WTC11 (cell line): ENCODE measurements at regions not wholly inside any gene's neighbourhood (a gene's known extent, or its start where the extent isn't known, plus 50 kb on each side); places are given as distances from the start of the nearest gene placed in this dataset.
A peak's percentile ranks its signal among the peaks of the same experiment; 100 is the strongest.
"Not testable (repeated sequence)": the region's sequence is repeated elsewhere in the genome, so short reads cannot be mapped to it uniquely, and the experiment has no call there.

Experiments used
- ATAC-seq: fragments of 200-7000 bp; cut with Tn5 transposase; 2 replicates; pipeline ENCODE4 v1.10.0; 2021; ENCODE audit warnings: mild to moderate bottlenecking, moderate library complexity
- CTCF ChIA-PET: fragments of 300-600 bp; sonication (Branson Sonifier 250); formaldehyde crosslinking; loops from one replicate; lab custom pipeline; 2021; ENCODE audit warnings: antibody characterized with exemption; lab: Charles Lee
- POLR2A ChIA-PET: fragments of 350-600 bp; sonication (Branson Sonifier 250); formaldehyde crosslinking; loops from one replicate; lab custom pipeline; 2021; ENCODE audit warnings: antibody characterized with exemption; lab: Charles Lee
- DNase-seq: peaks from one replicate; pipeline ENCODE4 v3.0.0; 2021; ENCODE audit warnings: low spot score
- H3K27ac Mint-ChIP-seq: 2 replicates; pipeline ENCODE4 v1.8.0; 2021; ENCODE audit warnings: mixed read lengths
- H3K27me3 Mint-ChIP-seq: 2 replicates; pipeline ENCODE4 v1.8.0; 2021; ENCODE audit warnings: low read depth, mild to moderate bottlenecking, moderate library complexity, mixed read lengths
- H3K36me3 Mint-ChIP-seq: 2 replicates; pipeline ENCODE4 v1.8.0; 2021; ENCODE audit warnings: mixed read lengths
- H3K4me1 Mint-ChIP-seq: 2 replicates; pipeline ENCODE4 v1.8.0; 2022; ENCODE audit warnings: mixed read lengths
- H3K4me3 Mint-ChIP-seq: 2 replicates; pipeline ENCODE4 v1.8.0; 2021; ENCODE audit warnings: mild to moderate bottlenecking, moderate library complexity, mixed read lengths
- H3K9me3 Mint-ChIP-seq: 2 replicates; pipeline ENCODE4 v1.8.0; 2021; ENCODE audit warnings: mixed read lengths
- CREB1 ChIP-seq: sonication (generic); formaldehyde crosslinking; IDR thresholded peaks from 2 replicates; pipeline ENCODE4 v1.8.0; 2023; ENCODE audit warnings: mild to moderate bottlenecking, missing genetic modification reagents
- FOXJ3 ChIP-seq: sonication (generic); formaldehyde crosslinking; IDR thresholded peaks from 2 replicates; pipeline ENCODE4 v1.9.0; 2021; ENCODE audit warnings: missing genetic modification reagents, mild to moderate bottlenecking, borderline replicate concordance
- FOXP4 ChIP-seq: sonication (generic); formaldehyde crosslinking; IDR thresholded peaks from 2 replicates; pipeline ENCODE4 v1.8.0; 2022; ENCODE audit warnings: mild to moderate bottlenecking, missing genetic modification reagents
- GABPB1 ChIP-seq: sonication (generic); formaldehyde crosslinking; IDR thresholded peaks from 2 replicates; pipeline ENCODE4 v1.8.1; 2023; ENCODE audit warnings: mild to moderate bottlenecking, missing genetic modification reagents
- HMGA2 ChIP-seq: fragments of 250-450 bp; sonication (Bioruptor Pico); IDR thresholded peaks from 2 replicates; pipeline ENCODE4 v1.4.0; 2021; ENCODE audit warnings: mild to moderate bottlenecking, moderate library complexity
- NR1H2 ChIP-seq: sonication (generic); formaldehyde crosslinking; IDR thresholded peaks from 2 replicates; pipeline ENCODE4 v1.9.0; 2021; ENCODE audit warnings: mild to moderate bottlenecking, moderate library complexity, missing genetic modification reagents
- OVOL2 ChIP-seq: fragments of 250-450 bp; sonication (Bioruptor Pico); IDR thresholded peaks from 2 replicates; pipeline ENCODE4 v1.9.0; 2021; ENCODE audit warnings: mild to moderate bottlenecking, borderline replicate concordance
- PRRX2 ChIP-seq: fragments of 250-450 bp; sonication (Bioruptor Pico); IDR thresholded peaks from 2 replicates; pipeline ENCODE4 v1.8.0; 2021; ENCODE audit warnings: mild to moderate bottlenecking
- SMAD4 ChIP-seq: sonication (generic); formaldehyde crosslinking; IDR thresholded peaks from 2 replicates; pipeline ENCODE4 v1.8.0; 2022; ENCODE audit warnings: mild to moderate bottlenecking, missing genetic modification reagents
- ZMAT4 ChIP-seq: fragments of 250-450 bp; sonication (Bioruptor Pico); IDR thresholded peaks from 2 replicates; pipeline ENCODE4 v1.9.0; 2021; ENCODE audit warnings: mild to moderate bottlenecking
- ZNF263 ChIP-seq: sonication (generic); formaldehyde crosslinking; IDR thresholded peaks from 2 replicates; pipeline ENCODE4 v1.8.1; 2022; ENCODE audit warnings: low read depth, mild to moderate bottlenecking, moderate library complexity, missing genetic modification reagents
- ZNF416 ChIP-seq: fragments of 250-450 bp; sonication (Bioruptor Pico); IDR thresholded peaks from 2 replicates; pipeline ENCODE4 v1.9.0; 2021; ENCODE audit warnings: mild to moderate bottlenecking, inconsistent platforms
- ZNF671 ChIP-seq: fragments of 250-450 bp; sonication (Bioruptor Pico); IDR thresholded peaks from 2 replicates; pipeline ENCODE4 v1.8.0; 2021; ENCODE audit warnings: mild to moderate bottlenecking
- TF ChIP-seq, protein P1 (sequence below): sonication (generic); formaldehyde crosslinking; IDR thresholded peaks from 2 replicates; pipeline ENCODE4 v1.8.1; 2022; ENCODE audit warnings: missing genetic modification reagents, borderline replicate concordance
- TF ChIP-seq, protein P2 (sequence below): fragments of 250-450 bp; sonication (Bioruptor Pico); IDR thresholded peaks from 2 replicates; pipeline ENCODE4 v1.9.0; 2021; ENCODE audit warnings: mild to moderate bottlenecking, borderline replicate concordance

GRCh38 chrX:114462266-114462665 is 121.6 kb upstream of the HTR2C start (continued):
- no peak for TF ChIP-seq FOXP4 (CRISPR knock-in tag)

DNA sequence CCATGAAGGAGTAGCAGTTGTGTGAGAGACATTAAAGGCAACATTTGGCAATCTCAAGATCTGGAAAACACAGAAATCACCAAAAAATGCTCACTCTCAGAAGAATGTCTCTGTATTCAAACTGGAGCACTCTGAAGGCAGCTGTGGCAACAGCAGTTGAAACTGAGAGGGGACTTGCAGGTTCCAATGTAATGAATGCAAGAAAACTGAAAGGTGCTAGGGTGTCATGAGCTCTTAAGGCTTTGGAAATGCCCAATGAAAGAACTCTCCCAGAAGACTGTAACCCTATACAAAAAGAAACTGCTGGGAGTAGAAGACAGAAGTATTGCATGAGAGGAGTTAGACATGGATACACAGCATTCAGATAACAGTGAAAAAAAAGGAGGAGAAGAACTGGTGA is 118.2 kb upstream of the HTR2C start:
- no peaks in the 10 kb centered on the region for H3K9me3 Mint-ChIP-seq
- no peaks in the 10 kb centered on the region for H3K27me3 Mint-ChIP-seq
- peak overlapping the region; percentile 97 for H3K27ac Mint-ChIP-seq
- ATAC-seq = peak; percentile 43
- H3K4me1 Mint-ChIP-seq = peaks cover 43% of the 10 kb centered on the region
- no peak for TF ChIP-seq SMAD4 (CRISPR knock-in tag)
- TF ChIP-seq FOXJ3 (CRISPR knock-in tag) = no peak
- TF ChIP-seq HMGA2 = no peak
- TF ChIP-seq ZNF263 (CRISPR knock-in tag) = no peak
- TF ChIP-seq CREB1 (CRISPR knock-in tag) = no peak
- TF ChIP-seq GABPB1 (CRISPR knock-in tag) = no peak
- no peak for TF ChIP-seq OVOL2 (CRISPR knock-in tag)
- peak overlapping the region; percentile 93 for H3K4me3 Mint-ChIP-seq
- no peak for DNase-seq
- ChIA-PET CTCF (interaction anchor here (1.2 kb wide), 1 partner anchor 8 kb away, joined by 3 read pairs; no protein-coding TSS in a partner anchor), POLR2A (no interaction called here)
- H3K36me3 Mint-ChIP-seq = peaks cover 35% of the 10 kb centered on the region

DNA sequence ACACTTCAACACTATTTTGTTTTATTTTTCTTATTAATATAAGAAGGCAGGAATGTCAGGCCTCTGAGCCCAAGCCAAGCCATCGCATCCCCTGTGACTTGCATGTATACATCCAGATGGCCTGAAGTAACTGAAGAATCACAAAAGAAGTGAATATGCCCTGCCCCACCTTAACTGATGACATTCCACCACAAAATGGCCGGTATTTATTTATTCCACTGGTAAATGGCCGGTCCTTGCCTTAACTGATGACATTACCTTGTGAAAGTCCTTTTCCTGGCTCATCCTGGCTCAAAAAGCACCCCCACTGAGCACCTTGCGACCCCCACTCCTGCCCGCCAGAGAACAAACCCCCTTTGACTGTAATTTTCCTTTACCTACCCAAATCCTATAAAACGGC is 111.9 kb upstream of the HTR2C start:
- H3K4me1 Mint-ChIP-seq = peaks cover 15% of the 10 kb centered on the region

GRCh38 chrX:114472788-114473187 is 111.1 kb upstream of the HTR2C start:
- Mint-ChIP-seq H3K9me3 (no peaks in the 10 kb centered on the region), H3K27ac (peak overlapping the region; percentile 100), H3K27me3 (no peaks in the 10 kb centered on the region; the same call in 1 of the 2 replicates), H3K4me3 (peak overlapping the region; percentile 79), H3K36me3 (peaks cover 38% of the 10 kb centered on the region), H3K4me1 (peaks cover 15% of the 10 kb centered on the region)
- TF ChIP-seq ZNF671 (CRISPR knock-in tag) (peak; percentile 61; the same call in 1 of the 2 replicates), CREB1 (CRISPR knock-in tag) (no peak), PRRX2 (CRISPR knock-in tag) (no peak), ZMAT4 (CRISPR knock-in tag) (0 out of 2 replicates have a peak, but pooled peaks have one; percentile 58), NR1H2 (no peak), ZNF416 (0 out of 2 replicates have a peak, but pooled peaks have one; percentile 9)
- TF ChIP-seq, protein P1, sequence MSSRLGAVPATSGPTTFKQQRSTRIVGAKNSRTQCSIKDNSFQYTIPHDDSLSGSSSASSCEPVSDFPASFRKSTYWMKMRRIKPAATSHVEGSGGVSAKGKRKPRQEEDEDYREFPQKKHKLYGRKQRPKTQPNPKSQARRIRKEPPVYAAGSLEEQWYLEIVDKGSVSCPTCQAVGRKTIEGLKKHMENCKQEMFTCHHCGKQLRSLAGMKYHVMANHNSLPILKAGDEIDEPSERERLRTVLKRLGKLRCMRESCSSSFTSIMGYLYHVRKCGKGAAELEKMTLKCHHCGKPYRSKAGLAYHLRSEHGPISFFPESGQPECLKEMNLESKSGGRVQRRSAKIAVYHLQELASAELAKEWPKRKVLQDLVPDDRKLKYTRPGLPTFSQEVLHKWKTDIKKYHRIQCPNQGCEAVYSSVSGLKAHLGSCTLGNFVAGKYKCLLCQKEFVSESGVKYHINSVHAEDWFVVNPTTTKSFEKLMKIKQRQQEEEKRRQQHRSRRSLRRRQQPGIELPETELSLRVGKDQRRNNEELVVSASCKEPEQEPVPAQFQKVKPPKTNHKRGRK (CRISPR knock-in tag) = no peak
- TF ChIP-seq, protein P2, sequence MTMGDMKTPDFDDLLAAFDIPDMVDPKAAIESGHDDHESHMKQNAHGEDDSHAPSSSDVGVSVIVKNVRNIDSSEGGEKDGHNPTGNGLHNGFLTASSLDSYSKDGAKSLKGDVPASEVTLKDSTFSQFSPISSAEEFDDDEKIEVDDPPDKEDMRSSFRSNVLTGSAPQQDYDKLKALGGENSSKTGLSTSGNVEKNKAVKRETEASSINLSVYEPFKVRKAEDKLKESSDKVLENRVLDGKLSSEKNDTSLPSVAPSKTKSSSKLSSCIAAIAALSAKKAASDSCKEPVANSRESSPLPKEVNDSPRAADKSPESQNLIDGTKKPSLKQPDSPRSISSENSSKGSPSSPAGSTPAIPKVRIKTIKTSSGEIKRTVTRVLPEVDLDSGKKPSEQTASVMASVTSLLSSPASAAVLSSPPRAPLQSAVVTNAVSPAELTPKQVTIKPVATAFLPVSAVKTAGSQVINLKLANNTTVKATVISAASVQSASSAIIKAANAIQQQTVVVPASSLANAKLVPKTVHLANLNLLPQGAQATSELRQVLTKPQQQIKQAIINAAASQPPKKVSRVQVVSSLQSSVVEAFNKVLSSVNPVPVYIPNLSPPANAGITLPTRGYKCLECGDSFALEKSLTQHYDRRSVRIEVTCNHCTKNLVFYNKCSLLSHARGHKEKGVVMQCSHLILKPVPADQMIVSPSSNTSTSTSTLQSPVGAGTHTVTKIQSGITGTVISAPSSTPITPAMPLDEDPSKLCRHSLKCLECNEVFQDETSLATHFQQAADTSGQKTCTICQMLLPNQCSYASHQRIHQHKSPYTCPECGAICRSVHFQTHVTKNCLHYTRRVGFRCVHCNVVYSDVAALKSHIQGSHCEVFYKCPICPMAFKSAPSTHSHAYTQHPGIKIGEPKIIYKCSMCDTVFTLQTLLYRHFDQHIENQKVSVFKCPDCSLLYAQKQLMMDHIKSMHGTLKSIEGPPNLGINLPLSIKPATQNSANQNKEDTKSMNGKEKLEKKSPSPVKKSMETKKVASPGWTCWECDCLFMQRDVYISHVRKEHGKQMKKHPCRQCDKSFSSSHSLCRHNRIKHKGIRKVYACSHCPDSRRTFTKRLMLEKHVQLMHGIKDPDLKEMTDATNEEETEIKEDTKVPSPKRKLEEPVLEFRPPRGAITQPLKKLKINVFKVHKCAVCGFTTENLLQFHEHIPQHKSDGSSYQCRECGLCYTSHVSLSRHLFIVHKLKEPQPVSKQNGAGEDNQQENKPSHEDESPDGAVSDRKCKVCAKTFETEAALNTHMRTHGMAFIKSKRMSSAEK (CRISPR knock-in tag) = no peak
- ChIA-PET CTCF (interaction anchor here (0.8 kb wide), 1 partner anchor 8 kb away, joined by 3 read pairs; no protein-coding TSS in a partner anchor), POLR2A (no interaction called here)
- DNase-seq = no peak
- ATAC-seq = peak; percentile 60

More for the DNA sequence above, 111.9 kb upstream of the HTR2C start:
- DNase-seq, H3K27me3 Mint-ChIP-seq, POLR2A ChIA-PET, H3K9me3 Mint-ChIP-seq, CTCF ChIA-PET: not testable (repeated sequence)
- Mint-ChIP-seq H3K36me3 (peaks cover 46% of the 10 kb centered on the region), H3K4me3 (peak overlapping the region; percentile 79), H3K27ac (peak overlapping the region; percentile 100)
- ATAC-seq = peak; percentile 68
